Jurkat, Clone E6-1 (cell line): ENCODE measurements at regions not wholly inside any gene's neighbourhood (a gene's known extent, or its start where the extent isn't known, plus 50 kb on each side); places are given as distances from the start of the nearest gene placed in this dataset.
A peak's percentile ranks its signal among the peaks of the same experiment; 100 is the strongest.

Source experiments
- DNase-seq: peaks from one replicate; pipeline ENCODE4 v3.0.0-alpha.2; 2011; ENCODE audit warnings: low read depth, low spot score
- H3K4me3 ChIP-seq: 2 replicates; pipeline ENCODE4 v1.5.1; 2011; ENCODE audit warnings: mild to moderate bottlenecking, low read length, control low read depth, moderate library complexity

- no peak overlapping the region for H3K4me3 ChIP-seq
- no peak for DNase-seq
Measured at GRCh38 chr11:129295746-129296145, 79.9 kb upstream of the BARX2 start.

GRCh38 chr11:129292771-129293170, 82.9 kb upstream of the BARX2 start:
- no peak for DNase-seq
- H3K4me3 ChIP-seq, result no peak overlapping the region

GRCh38 chr11:129292092-129292491, 83.6 kb upstream of the BARX2 start:
- DNase-seq, result no peak

GRCh38 chr11:129291546-129291945, 84.1 kb upstream of the BARX2 start:
- H3K4me3 ChIP-seq, result no peak overlapping the region
- DNase-seq, result no peak

More at GRCh38 chr11:129292092-129292491, 83.6 kb upstream of the BARX2 start:
- no peak overlapping the region for H3K4me3 ChIP-seq

- no peak for DNase-seq
Measured at GRCh38 chr11:129290966-129291365, 84.7 kb upstream of the BARX2 start.

GRCh38 chr11:129289350-129290040, 86.2 kb upstream of the BARX2 start:
- no peak overlapping the region for H3K4me3 ChIP-seq
- DNase-seq, result no peak

More at GRCh38 chr11:129290966-129291365, 84.7 kb upstream of the BARX2 start:
- H3K4me3 ChIP-seq, result no peak overlapping the region

- no peak overlapping the region for H3K4me3 ChIP-seq
- DNase-seq, result no peak
Measured at GRCh38 chr11:129287920-129288319, 87.7 kb upstream of the BARX2 start.

- H3K4me3 ChIP-seq, result no peak overlapping the region
- no peak for DNase-seq
Measured at GRCh38 chr11:129286813-129287212, 88.8 kb upstream of the BARX2 start.

- DNase-seq, result no peak
- no peak overlapping the region for H3K4me3 ChIP-seq
Measured at GRCh38 chr11:129285402-129285786, 90.3 kb upstream of the BARX2 start.

- no peak overlapping the region for H3K4me3 ChIP-seq
- no peak for DNase-seq
Measured at GRCh38 chr11:129283141-129283540, 91.0 kb upstream of the ARHGAP32 start.

GRCh38 chr11:129282634-129283033, 90.5 kb upstream of the ARHGAP32 start:
- H3K4me3 ChIP-seq, result no peak overlapping the region
- DNase-seq, result no peak

- DNase-seq, result no peak
- H3K4me3 ChIP-seq, result no peak overlapping the region
Measured at GRCh38 chr11:129281471-129282415, 89.6 kb upstream of the ARHGAP32 start.

- no peak for DNase-seq
- peak overlapping the region; percentile 68 for H3K4me3 ChIP-seq
Measured at GRCh38 chr11:129280027-129280811, 88.1 kb upstream of the ARHGAP32 start.

GRCh38 chr11:129279326-129280026, 87.4 kb upstream of the ARHGAP32 start:
- no peak for DNase-seq
- H3K4me3 ChIP-seq, result peak overlapping the region; percentile 68

- DNase-seq, result no peak
- H3K4me3 ChIP-seq, result peak overlapping the region; percentile 62
Measured at GRCh38 chr11:129278586-129279319, 86.6 kb upstream of the ARHGAP32 start.

- DNase-seq, result no peak
- no peak overlapping the region for H3K4me3 ChIP-seq
Measured at GRCh38 chr11:129277198-129277843, 85.2 kb upstream of the ARHGAP32 start.

- H3K4me3 ChIP-seq, result no peak overlapping the region
- DNase-seq, result no peak
Measured at GRCh38 chr11:129275828-129276227, 83.7 kb upstream of the ARHGAP32 start.
